Neural progenitor cell (in vitro differentiated cells): ENCODE measurements at regions not wholly inside any gene's neighbourhood (a gene's known extent, or its start where the extent isn't known, plus 50 kb on each side); places are given as distances from the start of the nearest gene placed in this dataset.
A peak's percentile ranks its signal among the peaks of the same experiment; 100 is the strongest.
"Not testable (repeated sequence)": the region's sequence is repeated elsewhere in the genome, so short reads cannot be mapped to it uniquely, and the experiment has no call there.

Source experiments
- DNase-seq: peaks from one replicate; pipeline ENCODE4 v3.0.0-alpha.2; 2016; ENCODE audit warnings: low spot score
- H2AFZ ChIP-seq: fragments of 200-600 bp; sonication (generic); replicated peaks from 2 replicates; pipeline ENCODE4 v1.6.1; 2016; ENCODE audit warnings: antibody characterized with exemption
- H3F3A ChIP-seq: fragments of 200-600 bp; sonication (generic); 2 replicates; pipeline ENCODE4 v1.6.1; 2016; ENCODE audit warnings: antibody characterized with exemption, low read depth
- H3K27ac ChIP-seq: fragments of 200-600 bp; sonication (generic); 2 replicates; pipeline ENCODE4 v1.5.1; 2016; ENCODE audit warnings: mild to moderate bottlenecking
- H3K27me3 ChIP-seq: fragments of 200-600 bp; sonication (generic); 2 replicates; pipeline ENCODE4 v1.6.1; 2016; ENCODE audit warnings: mild to moderate bottlenecking, moderate library complexity
- H3K36me3 ChIP-seq: fragments of 200-600 bp; sonication (generic); 2 replicates; pipeline ENCODE4 v1.5.1; 2016
- H3K4me1 ChIP-seq: fragments of 200-600 bp; sonication (generic); 2 replicates; pipeline ENCODE4 v1.6.1; 2016; ENCODE audit warnings: mixed run types
- H3K4me2 ChIP-seq: fragments of 200-600 bp; sonication (generic); 2 replicates; pipeline ENCODE4 v1.6.1; 2016
- H3K4me3 ChIP-seq: fragments of 200-600 bp; sonication (generic); 2 replicates; pipeline ENCODE4 v1.5.1; 2016
- H3K79me2 ChIP-seq: fragments of 200-600 bp; sonication (generic); 2 replicates; pipeline ENCODE4 v1.6.1; 2016; ENCODE audit warnings: low read depth
- H3K9ac ChIP-seq: fragments of 200-600 bp; sonication (generic); 2 replicates; pipeline ENCODE4 v1.6.1; 2016
- H3K9me3 ChIP-seq: fragments of 200-600 bp; sonication (generic); 2 replicates; pipeline ENCODE4 v1.5.1; 2016; ENCODE audit warnings: low read depth
- H4K20me1 ChIP-seq: fragments of 200-600 bp; sonication (generic); 2 replicates; pipeline ENCODE4 v1.6.1; 2016; ENCODE audit warnings: low read depth
- H3K27ac Mint-ChIP-seq: 3 replicates; pipeline ENCODE4 v1.8.0; 2021; ENCODE audit warnings: mixed read lengths
- H3K27me3 Mint-ChIP-seq: 2 replicates; pipeline ENCODE4 v1.8.0; 2022; ENCODE audit warnings: low read depth, mild to moderate bottlenecking, inconsistent platforms, moderate library complexity, mixed read lengths; ENCODE audit not compliant: insufficient read depth
- H3K36me3 Mint-ChIP-seq: 3 replicates; pipeline ENCODE4 v1.8.0; 2021; ENCODE audit warnings: mixed read lengths
- H3K4me1 Mint-ChIP-seq: 3 replicates; pipeline ENCODE4 v1.8.0; 2021; ENCODE audit warnings: mixed read lengths
- H3K4me3 Mint-ChIP-seq: 3 replicates; pipeline ENCODE4 v1.8.0; 2021; ENCODE audit warnings: mild to moderate bottlenecking, moderate library complexity, mixed read lengths
- H3K9me3 Mint-ChIP-seq: 3 replicates; pipeline ENCODE4 v1.8.0; 2020; ENCODE audit warnings: mixed read lengths
- CTCF ChIP-seq: fragments of 200-600 bp; sonication (generic); IDR thresholded peaks from 2 replicates; pipeline ENCODE4 v1.5.1; 2017; ENCODE audit warnings: antibody characterized with exemption, mild to moderate bottlenecking
- EZH2 ChIP-seq: fragments of 200-600 bp; sonication (generic); IDR thresholded peaks from 2 replicates; pipeline ENCODE4 v1.6.1; 2017; ENCODE audit warnings: antibody characterized with exemption, mild to moderate bottlenecking, moderate library complexity
- EZH2phosphoT487 ChIP-seq: fragments of 200-600 bp; sonication (generic); IDR thresholded peaks from 2 replicates; pipeline ENCODE4 v1.6.1; 2017; ENCODE audit warnings: antibody characterized with exemption

DNA sequence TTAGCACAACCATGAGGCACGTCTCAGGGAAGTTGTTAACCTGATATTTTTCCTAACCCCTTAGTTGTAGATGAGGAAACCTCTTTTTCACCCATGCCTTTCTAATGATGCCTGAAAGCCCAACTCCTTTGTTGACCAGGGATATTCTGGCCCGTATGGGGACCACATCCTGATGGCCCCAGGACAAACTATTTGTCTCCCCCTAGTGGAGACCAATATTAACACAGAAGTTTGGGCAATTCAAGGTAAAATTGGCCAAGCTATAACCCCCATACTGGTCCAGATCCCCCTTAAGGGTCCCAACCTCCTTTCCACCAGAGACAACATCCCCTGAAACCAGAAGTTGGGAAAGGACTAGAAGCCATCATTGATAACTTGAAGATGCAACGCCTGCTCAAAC lies 893.3 kb downstream of the SORCS1 start:
- H3K4me3 Mint-ChIP-seq, result no peak overlapping the region
- no peaks in the 10 kb centered on the region for H3K4me1 ChIP-seq
- no peak for DNase-seq
- H3K4me2 ChIP-seq, result no peak overlapping the region
- H3K27ac Mint-ChIP-seq, result no peak overlapping the region
- H2AFZ ChIP-seq, result no peak overlapping the region
- H3K4me3 ChIP-seq, result no peak overlapping the region
- H3K27me3 Mint-ChIP-seq, result peaks cover 2% of the 10 kb centered on the region
- no peak for TF ChIP-seq EZH2phosphoT487
- TF ChIP-seq CTCF, result peak; percentile 41
- no peaks in the 10 kb centered on the region for H4K20me1 ChIP-seq
- H3F3A ChIP-seq, result no peaks in the 10 kb centered on the region
- H3K27me3 ChIP-seq, result no peaks in the 10 kb centered on the region
- no peaks in the 10 kb centered on the region for H3K9me3 ChIP-seq
- no peaks in the 10 kb centered on the region for H3K79me2 ChIP-seq
- no peaks in the 10 kb centered on the region for H3K9me3 Mint-ChIP-seq
- H3K9ac ChIP-seq, result no peak overlapping the region
- no peaks in the 10 kb centered on the region for H3K4me1 Mint-ChIP-seq
- H3K36me3 Mint-ChIP-seq, result no peaks in the 10 kb centered on the region
- no peak overlapping the region for H3K27ac ChIP-seq
- H3K36me3 ChIP-seq, result no peaks in the 10 kb centered on the region

DNA sequence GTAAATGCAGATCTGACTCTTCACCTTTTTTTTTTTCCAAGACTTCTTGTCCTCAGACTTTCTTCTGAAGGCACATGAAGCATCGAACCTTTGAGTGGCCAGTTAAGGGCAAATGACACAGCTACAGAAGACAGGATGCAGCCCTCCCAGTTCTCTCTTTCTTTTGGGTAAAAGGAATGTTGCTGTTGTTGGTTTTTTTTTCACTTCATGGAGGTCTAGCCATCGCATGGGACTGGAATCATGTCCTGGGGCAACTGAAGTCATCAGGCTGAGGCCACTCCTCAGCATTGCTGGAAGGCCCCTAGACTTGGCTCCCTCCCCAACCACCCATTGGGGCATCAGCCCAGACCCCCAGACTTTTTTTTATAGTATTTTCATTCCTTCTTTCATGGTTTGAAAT lies 896.5 kb downstream of the SORCS1 start:
- no peaks in the 10 kb centered on the region for H3K9me3 Mint-ChIP-seq
- Histone ChIP-seq H3K4me2 (no peak overlapping the region), H3K27ac (no peak overlapping the region), H3K9me3 (no peaks in the 10 kb centered on the region), H3K36me3 (no peaks in the 10 kb centered on the region), H3K4me3 (no peak overlapping the region), H3K27me3 (no peaks in the 10 kb centered on the region), H3K4me1 (no peaks in the 10 kb centered on the region), H3K79me2 (no peaks in the 10 kb centered on the region), H4K20me1 (no peaks in the 10 kb centered on the region), H3K9ac (no peak overlapping the region), H2AFZ (no peak overlapping the region), H3F3A (no peaks in the 10 kb centered on the region)
- no peak overlapping the region for H3K4me3 Mint-ChIP-seq
- no peak for TF ChIP-seq CTCF
- TF ChIP-seq EZH2, result no peak
- no peak for DNase-seq
- H3K4me1 Mint-ChIP-seq, result no peaks in the 10 kb centered on the region
- no peaks in the 10 kb centered on the region for H3K36me3 Mint-ChIP-seq
- H3K27me3 Mint-ChIP-seq, result no peaks in the 10 kb centered on the region
- H3K27ac Mint-ChIP-seq, result no peak overlapping the region

DNA sequence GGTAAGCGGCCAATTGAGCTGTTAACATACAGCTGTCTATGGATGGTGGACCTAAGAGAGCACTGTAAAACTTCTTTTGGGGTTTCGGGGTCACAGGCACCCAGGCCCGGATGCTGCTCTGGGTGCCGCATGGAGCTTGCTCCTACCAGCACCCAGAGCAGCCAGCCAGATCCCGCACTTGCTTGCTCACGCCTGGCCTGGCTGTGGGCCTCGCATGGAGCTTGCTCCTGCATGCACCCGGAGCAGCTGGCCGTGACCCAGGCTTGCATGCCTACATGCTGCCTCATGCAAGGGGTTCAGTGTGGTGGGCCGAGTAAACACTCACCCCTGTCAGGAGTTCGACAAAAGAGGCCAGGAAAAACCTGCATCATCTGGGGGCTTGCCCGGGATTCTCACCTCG lies 896.9 kb downstream of the SORCS1 start:
- Histone ChIP-seq H3K36me3 (no peaks in the 10 kb centered on the region), H3K4me2 (no peak overlapping the region), H3K9ac (no peak overlapping the region), H2AFZ (no peak overlapping the region), H3K4me1 (no peaks in the 10 kb centered on the region), H4K20me1 (no peaks in the 10 kb centered on the region), H3F3A (no peaks in the 10 kb centered on the region), H3K27me3 (no peaks in the 10 kb centered on the region), H3K79me2 (no peaks in the 10 kb centered on the region), H3K9me3 (no peaks in the 10 kb centered on the region), H3K27ac (no peak overlapping the region), H3K4me3 (no peak overlapping the region)
- no peak for TF ChIP-seq EZH2
- Mint-ChIP-seq H3K27ac (no peak overlapping the region), H3K9me3 (no peaks in the 10 kb centered on the region), H3K27me3 (no peaks in the 10 kb centered on the region), H3K36me3 (no peaks in the 10 kb centered on the region), H3K4me3 (no peak overlapping the region), H3K4me1 (no peaks in the 10 kb centered on the region)
- no peak for DNase-seq

GRCh38 chr10:106257432-106257831 lies 907.1 kb downstream of the SORCS1 start:
- H3K9me3 Mint-ChIP-seq, DNase-seq, H3K36me3 Mint-ChIP-seq: not testable (repeated sequence)

More at GRCh38 chr10:106257432-106257831, 907.1 kb downstream of the SORCS1 start:
- H3K79me2 ChIP-seq, H3K27me3 ChIP-seq, H2AFZ ChIP-seq, H3K27ac ChIP-seq, H3K9me3 ChIP-seq, H3K27ac Mint-ChIP-seq, H3K4me3 ChIP-seq, H3K4me2 ChIP-seq, H3K4me3 Mint-ChIP-seq, H3K36me3 ChIP-seq, H3K9ac ChIP-seq, H3K4me1 ChIP-seq, H3K27me3 Mint-ChIP-seq, H3F3A ChIP-seq, H4K20me1 ChIP-seq, H3K4me1 Mint-ChIP-seq: not testable (repeated sequence)
